ENCODE measurements at regions not wholly inside any gene's neighbourhood (a gene's known extent, or its start where the extent isn't known, plus 50 kb on each side); places are given as distances from the start of the nearest gene placed in this dataset.

GRCh38 chr2:198975779-198976178 lies 482.0 kb downstream of the SATB2 start:
- TF ChIP-seq, protein P1, sequence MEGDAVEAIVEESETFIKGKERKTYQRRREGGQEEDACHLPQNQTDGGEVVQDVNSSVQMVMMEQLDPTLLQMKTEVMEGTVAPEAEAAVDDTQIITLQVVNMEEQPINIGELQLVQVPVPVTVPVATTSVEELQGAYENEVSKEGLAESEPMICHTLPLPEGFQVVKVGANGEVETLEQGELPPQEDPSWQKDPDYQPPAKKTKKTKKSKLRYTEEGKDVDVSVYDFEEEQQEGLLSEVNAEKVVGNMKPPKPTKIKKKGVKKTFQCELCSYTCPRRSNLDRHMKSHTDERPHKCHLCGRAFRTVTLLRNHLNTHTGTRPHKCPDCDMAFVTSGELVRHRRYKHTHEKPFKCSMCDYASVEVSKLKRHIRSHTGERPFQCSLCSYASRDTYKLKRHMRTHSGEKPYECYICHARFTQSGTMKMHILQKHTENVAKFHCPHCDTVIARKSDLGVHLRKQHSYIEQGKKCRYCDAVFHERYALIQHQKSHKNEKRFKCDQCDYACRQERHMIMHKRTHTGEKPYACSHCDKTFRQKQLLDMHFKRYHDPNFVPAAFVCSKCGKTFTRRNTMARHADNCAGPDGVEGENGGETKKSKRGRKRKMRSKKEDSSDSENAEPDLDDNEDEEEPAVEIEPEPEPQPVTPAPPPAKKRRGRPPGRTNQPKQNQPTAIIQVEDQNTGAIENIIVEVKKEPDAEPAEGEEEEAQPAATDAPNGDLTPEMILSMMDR (IDR thresholded peaks at IDR 0.05; ENCODE audit: poor library complexity), result no peak
- no peak for TF ChIP-seq EZH2phosphoT487 (IDR thresholded peaks at IDR 0.05; ENCODE audit: low read depth, severe bottlenecking, unreplicated experiment)

Measured in hepatocyte (in vitro differentiated cells).